AG10803 (cell line): ENCODE measurements at regions not wholly inside any gene's neighbourhood (a gene's known extent, or its start where the extent isn't known, plus 50 kb on each side); places are given as distances from the start of the nearest gene placed in this dataset.

Experiments used
- DNase-seq: peaks from one replicate; pipeline ENCODE4 v3.0.0; 2010; ENCODE audit warnings: low read depth
- H3K4me3 ChIP-seq: 2 replicates; pipeline ENCODE4 v1.5.1; 2011; ENCODE audit warnings: mild to moderate bottlenecking, low read length, control low read depth
- CTCF ChIP-seq: conservative IDR thresholded peaks from 2 replicates; pipeline ENCODE4 v1.5.1; 2011; ENCODE audit warnings: mild to moderate bottlenecking, low read length, control low read depth, inconsistent platforms

GRCh38 chr6:12457094-12457493 lies 166.9 kb downstream of the EDN1 start:
- no peak for TF ChIP-seq CTCF
- DNase-seq = no peak
- no peak overlapping the region for H3K4me3 ChIP-seq

- DNase-seq = peak; percentile 19
- no peak overlapping the region for H3K4me3 ChIP-seq
- TF ChIP-seq CTCF = no peak
These were observed 168.4 kb downstream of the EDN1 start for GRCh38 chr6:12458558-12458957.

- TF ChIP-seq CTCF = no peak
- H3K4me3 ChIP-seq = no peak overlapping the region
- DNase-seq = peak; percentile 78
These were observed 169.9 kb downstream of the EDN1 start for GRCh38 chr6:12459945-12460661.

GRCh38 chr6:12467706-12468670 lies 177.8 kb downstream of the EDN1 start:
- H3K4me3 ChIP-seq = no peak overlapping the region
- TF ChIP-seq CTCF = no peak
- DNase-seq = peak; percentile 96

- TF ChIP-seq CTCF = no peak
- no peak overlapping the region for H3K4me3 ChIP-seq
- DNase-seq = peak; percentile 83
These were observed 182.5 kb downstream of the EDN1 start for GRCh38 chr6:12472601-12473038.

- no peak for TF ChIP-seq CTCF
These were observed 183.3 kb downstream of the EDN1 start for GRCh38 chr6:12473494-12473893.

More at GRCh38 chr6:12473494-12473893, 183.3 kb downstream of the EDN1 start:
- DNase-seq = no peak
- H3K4me3 ChIP-seq = no peak overlapping the region
